ENCODE measurements at regions not wholly inside any gene's neighbourhood (a gene's known extent, or its start where the extent isn't known, plus 50 kb on each side); places are given as distances from the start of the nearest gene placed in this dataset.

DNA sequence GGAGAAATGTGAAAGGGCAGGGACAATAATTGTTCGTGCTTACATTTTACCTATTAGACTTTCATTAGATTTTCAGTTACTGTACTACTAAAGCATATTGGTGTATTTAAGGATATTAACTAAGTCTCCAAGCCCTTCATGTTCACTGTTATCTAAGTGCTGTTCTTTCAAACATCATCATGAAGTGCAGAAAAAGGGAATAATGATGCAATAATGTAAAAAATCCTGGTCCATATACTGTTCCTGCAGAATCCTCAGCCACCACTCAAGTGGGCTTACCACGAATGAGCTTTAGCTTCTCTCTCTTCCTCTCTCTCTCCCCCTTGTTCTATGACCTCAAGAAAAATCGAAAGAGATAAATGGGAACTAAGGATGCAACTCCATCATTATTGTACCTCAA, 600.7 kb downstream of the UTRN start:
- H3K4me3 ChIP-seq (ENCODE audit: low read depth, low read length) = no peak overlapping the region
- no peak overlapping the region for H2AFZ ChIP-seq (ENCODE audit: low read length, unreplicated experiment)
- no peaks in the 10 kb centered on the region for H3K27me3 ChIP-seq (ENCODE audit: insufficient read depth, low read length)
- no peaks in the 10 kb centered on the region for H3K79me2 ChIP-seq (ENCODE audit: control insufficient read depth, insufficient read depth, low read length, unreplicated experiment)
- no peaks in the 10 kb centered on the region for H3K36me3 ChIP-seq (ENCODE audit: insufficient read depth, low read length)
- H3K4me1 ChIP-seq (ENCODE audit: control insufficient read depth, insufficient read depth, low read length, unreplicated experiment) = no peaks in the 10 kb centered on the region
- H3K27ac ChIP-seq (ENCODE audit: low read depth, low read length) = no peak overlapping the region

GRCh38 chr6:144886682-144887081, 601.5 kb downstream of the UTRN start:
- Histone ChIP-seq H3K27ac (ENCODE audit: low read depth, low read length) (no peak overlapping the region), H3K27me3 (ENCODE audit: insufficient read depth, low read length) (no peaks in the 10 kb centered on the region), H3K4me3 (ENCODE audit: low read depth, low read length) (no peak overlapping the region), H3K4me1 (ENCODE audit: control insufficient read depth, insufficient read depth, low read length, unreplicated experiment) (no peaks in the 10 kb centered on the region), H3K79me2 (ENCODE audit: control insufficient read depth, insufficient read depth, low read length, unreplicated experiment) (no peaks in the 10 kb centered on the region), H3K36me3 (ENCODE audit: insufficient read depth, low read length) (no peaks in the 10 kb centered on the region), H2AFZ (ENCODE audit: low read length, unreplicated experiment) (no peak overlapping the region)

DNA sequence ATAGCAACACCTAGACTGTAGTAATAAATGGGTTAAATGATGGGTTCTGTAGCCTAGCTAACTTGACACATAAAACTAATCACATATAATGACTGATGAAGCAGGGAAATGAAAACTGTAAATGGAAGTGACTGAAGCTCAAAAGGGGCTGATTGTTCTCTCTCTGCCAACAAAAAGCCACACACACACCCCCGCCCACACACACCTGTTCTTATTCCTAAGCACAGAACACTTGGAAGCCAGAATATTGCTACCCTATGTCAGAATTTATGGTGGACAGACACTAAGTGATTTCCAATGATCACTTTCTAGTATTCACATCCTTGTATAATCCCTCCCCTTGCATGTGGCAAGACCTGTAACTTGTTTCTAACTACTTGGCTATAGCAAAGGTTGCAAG, 603.5 kb downstream of the UTRN start:
- no peak overlapping the region for H3K27ac ChIP-seq (ENCODE audit: low read depth, low read length)

DNA sequence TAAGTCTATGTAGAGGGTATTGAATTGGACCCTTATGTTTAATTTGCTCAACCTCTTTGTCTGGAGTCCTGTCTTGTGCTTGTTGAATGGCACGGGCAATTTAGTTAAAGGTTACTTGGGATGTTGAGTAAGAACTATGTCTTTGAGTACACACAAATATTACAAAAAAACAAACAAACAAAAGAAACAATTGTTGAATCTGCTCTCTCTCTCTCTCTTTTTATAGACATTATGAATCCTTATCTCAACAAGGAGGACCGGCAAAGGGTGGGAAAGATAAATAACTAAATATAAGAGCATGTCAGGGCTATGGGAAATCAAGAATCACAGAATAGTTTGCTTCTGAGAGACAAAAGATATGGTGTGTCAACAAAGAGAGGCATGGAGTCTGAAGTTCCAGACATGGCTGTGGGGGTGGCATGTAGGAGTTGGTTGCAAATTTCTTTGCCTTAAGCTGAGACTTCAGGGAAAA, 608.6 kb downstream of the UTRN start:
- Histone ChIP-seq H2AFZ (ENCODE audit: low read length, unreplicated experiment) (no peak overlapping the region), H3K4me3 (ENCODE audit: low read depth, low read length) (no peak overlapping the region), H3K36me3 (ENCODE audit: insufficient read depth, low read length) (no peaks in the 10 kb centered on the region), H3K79me2 (ENCODE audit: control insufficient read depth, insufficient read depth, low read length, unreplicated experiment) (no peaks in the 10 kb centered on the region), H3K27ac (ENCODE audit: low read depth, low read length) (no peak overlapping the region), H3K4me1 (ENCODE audit: control insufficient read depth, insufficient read depth, low read length, unreplicated experiment) (peaks cover 28% of the 10 kb centered on the region), H3K27me3 (ENCODE audit: insufficient read depth, low read length) (no peaks in the 10 kb centered on the region)

More for the DNA sequence above, 603.5 kb downstream of the UTRN start:
- Histone ChIP-seq H3K36me3 (ENCODE audit: insufficient read depth, low read length) (no peaks in the 10 kb centered on the region), H3K79me2 (ENCODE audit: control insufficient read depth, insufficient read depth, low read length, unreplicated experiment) (no peaks in the 10 kb centered on the region), H3K4me1 (ENCODE audit: control insufficient read depth, insufficient read depth, low read length, unreplicated experiment) (no peaks in the 10 kb centered on the region), H3K4me3 (ENCODE audit: low read depth, low read length) (no peak overlapping the region), H3K27me3 (ENCODE audit: insufficient read depth, low read length) (no peaks in the 10 kb centered on the region), H2AFZ (ENCODE audit: low read length, unreplicated experiment) (no peak overlapping the region)

DNA sequence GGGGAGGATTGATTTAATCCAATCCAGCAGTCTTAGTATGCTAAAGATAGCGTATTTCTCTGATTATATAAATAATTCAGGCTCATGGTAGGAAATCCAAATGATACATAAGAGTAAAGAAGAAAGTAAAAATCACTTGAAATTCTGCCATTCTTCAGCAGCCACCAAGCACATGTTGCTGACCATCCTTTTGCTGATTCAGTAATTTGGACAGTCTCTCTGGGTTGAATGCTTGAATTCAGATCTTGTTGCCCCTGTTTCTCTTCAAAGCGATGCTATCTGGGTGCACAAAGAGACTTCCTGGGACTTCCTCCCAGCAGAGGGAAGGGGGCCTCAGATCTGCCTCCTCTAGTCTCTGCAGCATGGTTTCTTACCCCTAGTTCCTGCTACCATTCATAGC, 609.1 kb downstream of the UTRN start:
- H3K27me3 ChIP-seq (ENCODE audit: insufficient read depth, low read length) = no peaks in the 10 kb centered on the region
- H3K79me2 ChIP-seq (ENCODE audit: control insufficient read depth, insufficient read depth, low read length, unreplicated experiment) = no peaks in the 10 kb centered on the region
- H2AFZ ChIP-seq (ENCODE audit: low read length, unreplicated experiment) = no peak overlapping the region
- peaks cover 33% of the 10 kb centered on the region for H3K4me1 ChIP-seq (ENCODE audit: control insufficient read depth, insufficient read depth, low read length, unreplicated experiment)
- no peak overlapping the region for H3K4me3 ChIP-seq (ENCODE audit: low read depth, low read length)
- H3K27ac ChIP-seq (ENCODE audit: low read depth, low read length) = no peak overlapping the region
- no peaks in the 10 kb centered on the region for H3K36me3 ChIP-seq (ENCODE audit: insufficient read depth, low read length)

GRCh38 chr6:144895313-144896278, 610.5 kb downstream of the UTRN start:
- H3K4me3 ChIP-seq (ENCODE audit: low read depth, low read length) = no peak overlapping the region
- H3K4me1 ChIP-seq (ENCODE audit: control insufficient read depth, insufficient read depth, low read length, unreplicated experiment) = peaks cover 36% of the 10 kb centered on the region
- H3K27ac ChIP-seq (ENCODE audit: low read depth, low read length) = no peak overlapping the region
- H3K79me2 ChIP-seq (ENCODE audit: control insufficient read depth, insufficient read depth, low read length, unreplicated experiment) = no peaks in the 10 kb centered on the region
- no peaks in the 10 kb centered on the region for H3K27me3 ChIP-seq (ENCODE audit: insufficient read depth, low read length)
- H2AFZ ChIP-seq (ENCODE audit: low read length, unreplicated experiment) = no peak overlapping the region
- H3K36me3 ChIP-seq (ENCODE audit: insufficient read depth, low read length) = no peaks in the 10 kb centered on the region

DNA sequence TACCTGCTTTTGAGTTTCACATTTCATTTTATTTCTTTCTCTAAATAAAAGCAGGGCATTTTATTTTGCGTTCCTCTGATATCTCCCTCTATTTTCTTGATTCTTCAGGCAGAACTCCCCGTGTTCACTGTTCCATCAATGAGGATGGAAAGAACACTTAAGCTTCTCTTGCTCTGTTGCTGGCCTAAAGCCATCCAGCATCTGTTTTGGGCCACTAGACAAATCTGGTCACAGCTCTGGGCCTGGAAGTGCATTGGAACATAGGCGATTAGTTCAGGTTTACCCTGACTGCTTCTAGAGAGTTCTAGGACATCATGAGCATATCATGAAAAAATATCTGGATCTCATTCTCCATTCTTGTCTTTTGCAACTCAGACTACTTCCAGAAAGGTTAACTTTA, 611.2 kb downstream of the UTRN start:
- H3K27me3 ChIP-seq (ENCODE audit: insufficient read depth, low read length) = no peaks in the 10 kb centered on the region
- H3K36me3 ChIP-seq (ENCODE audit: insufficient read depth, low read length) = no peaks in the 10 kb centered on the region
- peak overlapping the region; percentile 97 for H3K27ac ChIP-seq (ENCODE audit: low read depth, low read length)
- peak overlapping the region; percentile 47 for H2AFZ ChIP-seq (ENCODE audit: low read length, unreplicated experiment)
- no peaks in the 10 kb centered on the region for H3K79me2 ChIP-seq (ENCODE audit: control insufficient read depth, insufficient read depth, low read length, unreplicated experiment)
- H3K4me1 ChIP-seq (ENCODE audit: control insufficient read depth, insufficient read depth, low read length, unreplicated experiment) = peaks cover 36% of the 10 kb centered on the region
- no peak overlapping the region for H3K4me3 ChIP-seq (ENCODE audit: low read depth, low read length)

- H2AFZ ChIP-seq (ENCODE audit: low read length, unreplicated experiment) = peak overlapping the region; percentile 70
Measured at GRCh38 chr6:144896871-144897270, 611.7 kb downstream of the UTRN start.

GRCh38 chr6:144897441-144897921, 612.3 kb downstream of the UTRN start:
- peak overlapping the region; percentile 97 for H3K27ac ChIP-seq (ENCODE audit: low read depth, low read length)

More at GRCh38 chr6:144896871-144897270, 611.7 kb downstream of the UTRN start:
- peak overlapping the region; percentile 97 for H3K27ac ChIP-seq (ENCODE audit: low read depth, low read length)
- H3K36me3 ChIP-seq (ENCODE audit: insufficient read depth, low read length) = no peaks in the 10 kb centered on the region
- no peak overlapping the region; the same call in 1 of the 2 replicates for H3K4me3 ChIP-seq (ENCODE audit: low read depth, low read length)
- H3K27me3 ChIP-seq (ENCODE audit: insufficient read depth, low read length) = no peaks in the 10 kb centered on the region
- no peaks in the 10 kb centered on the region for H3K79me2 ChIP-seq (ENCODE audit: control insufficient read depth, insufficient read depth, low read length, unreplicated experiment)
- H3K4me1 ChIP-seq (ENCODE audit: control insufficient read depth, insufficient read depth, low read length, unreplicated experiment) = peaks cover 36% of the 10 kb centered on the region

GRCh38 chr6:144898052-144898689, 613.0 kb downstream of the UTRN start:
- Histone ChIP-seq H3K27me3 (ENCODE audit: insufficient read depth, low read length) (no peaks in the 10 kb centered on the region), H3K4me3 (ENCODE audit: low read depth, low read length) (peak overlapping the region; percentile 46), H3K27ac (ENCODE audit: low read depth, low read length) (peak overlapping the region; percentile 97), H3K4me1 (ENCODE audit: control insufficient read depth, insufficient read depth, low read length, unreplicated experiment) (peaks cover 36% of the 10 kb centered on the region), H3K36me3 (ENCODE audit: insufficient read depth, low read length) (no peaks in the 10 kb centered on the region), H3K79me2 (ENCODE audit: control insufficient read depth, insufficient read depth, low read length, unreplicated experiment) (no peaks in the 10 kb centered on the region), H2AFZ (ENCODE audit: low read length, unreplicated experiment) (peak overlapping the region; percentile 27)

More at GRCh38 chr6:144897441-144897921, 612.3 kb downstream of the UTRN start:
- Histone ChIP-seq H3K36me3 (ENCODE audit: insufficient read depth, low read length) (no peaks in the 10 kb centered on the region), H3K27me3 (ENCODE audit: insufficient read depth, low read length) (no peaks in the 10 kb centered on the region), H3K79me2 (ENCODE audit: control insufficient read depth, insufficient read depth, low read length, unreplicated experiment) (no peaks in the 10 kb centered on the region), H3K4me1 (ENCODE audit: control insufficient read depth, insufficient read depth, low read length, unreplicated experiment) (peaks cover 36% of the 10 kb centered on the region), H3K4me3 (ENCODE audit: low read depth, low read length) (peak overlapping the region; percentile 46), H2AFZ (ENCODE audit: low read length, unreplicated experiment) (peak overlapping the region; percentile 70)

Measured in ACC112 (cell line).